HAP-1 (cell line): ENCODE measurements at regions not wholly inside any gene's neighbourhood (a gene's known extent, or its start where the extent isn't known, plus 50 kb on each side); places are given as distances from the start of the nearest gene placed in this dataset.
"Not testable (repeated sequence)": the region's sequence is repeated elsewhere in the genome, so short reads cannot be mapped to it uniquely, and the experiment has no call there.

Source experiments
- DNase-seq, 2 experiments: peaks; one replicate each; pipeline ENCODE4 v3.0.0-alpha.2; 2016 to 2020; ENCODE audit warnings: low spot score in 2 of 2
- H3K27me3 ChIP-seq: fragments of 250-450 bp; sonication (Bioruptor Pico); 2 replicates; pipeline ENCODE4 v1.5.1; 2020; ENCODE audit warnings: low read depth, mild to moderate bottlenecking, moderate library complexity
- H3K36me3 ChIP-seq: fragments of 250-450 bp; sonication (Bioruptor Pico); replicated peaks from 2 replicates; pipeline ENCODE4 v1.5.1; 2020; ENCODE audit warnings: mild to moderate bottlenecking
- H3K4me1 ChIP-seq: fragments of 250-450 bp; sonication (Bioruptor Pico); 2 replicates; pipeline ENCODE4 v1.5.1; 2020; ENCODE audit warnings: mild to moderate bottlenecking
- H3K4me3 ChIP-seq: fragments of 250-450 bp; sonication (Bioruptor Pico); 2 replicates; pipeline ENCODE4 v1.5.1; 2020; ENCODE audit warnings: mild to moderate bottlenecking, moderate library complexity
- H3K9me3 ChIP-seq: fragments of 250-450 bp; sonication (Bioruptor Pico); 2 replicates; pipeline ENCODE4 v1.5.1; 2020; ENCODE audit warnings: mild to moderate bottlenecking, moderate library complexity
- in situ Hi-C: fragments of 300-500 bp; cut with MboI; formaldehyde crosslinking; loops from 3 replicates; pipeline ENCODE4 v1.14.3; 2020; ENCODE audit warnings: low sequenced_read_pairs, inconsistent platforms, mixed read lengths

DNA sequence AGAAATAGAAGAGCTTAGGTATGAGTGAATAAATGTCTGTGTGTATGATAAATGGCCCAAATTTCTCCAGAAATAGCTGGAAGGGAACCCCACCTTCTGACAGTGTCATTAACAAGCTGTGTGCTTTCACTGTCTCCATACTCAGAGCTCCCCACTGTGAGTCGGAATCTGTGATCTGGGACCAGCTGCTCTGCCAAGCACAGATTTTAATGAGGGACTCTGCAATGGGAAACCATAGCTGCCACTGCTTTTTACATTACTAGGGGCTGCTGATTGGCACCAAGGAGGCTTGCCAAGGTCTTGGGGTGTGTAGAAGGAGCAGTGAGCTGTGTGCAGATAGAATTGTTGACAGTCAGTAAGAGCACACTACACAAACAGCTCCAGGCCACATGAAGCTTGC lies 244.2 kb upstream of the CCDC196 start:
- in situ Hi-C loops, result no loop called here
- no peak for DNase-seq
- Histone ChIP-seq H3K4me1 (no peaks in the 10 kb centered on the region), H3K4me3 (no peak overlapping the region), H3K9me3 (no peaks in the 10 kb centered on the region), H3K27me3 (no peaks in the 10 kb centered on the region; the same call in 1 of the 2 replicates), H3K36me3 (no peaks in the 10 kb centered on the region)

DNA sequence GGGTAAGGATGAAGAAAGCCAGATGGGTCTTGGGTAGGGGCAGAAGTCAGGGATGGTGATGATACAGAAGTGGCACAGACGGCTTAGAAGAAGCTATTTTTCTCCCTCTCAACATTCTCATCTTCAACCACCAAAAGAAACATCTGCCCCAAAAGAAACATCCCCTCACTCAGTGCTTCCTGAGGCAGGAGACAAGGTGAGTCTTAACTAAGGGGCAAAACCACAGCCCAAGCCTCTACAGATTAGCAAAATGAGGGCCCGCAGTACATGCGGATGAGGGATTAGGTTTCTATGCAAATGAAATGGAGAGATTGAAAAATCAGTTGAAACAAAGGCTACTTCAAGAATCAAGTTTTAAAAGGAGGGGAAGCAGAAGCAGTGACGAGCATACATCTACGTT lies 241.3 kb upstream of the CCDC196 start:
- Histone ChIP-seq H3K4me1 (no peaks in the 10 kb centered on the region), H3K9me3 (no peaks in the 10 kb centered on the region), H3K36me3 (no peaks in the 10 kb centered on the region), H3K4me3 (no peak overlapping the region), H3K27me3 (peaks cover 2% of the 10 kb centered on the region; the same call in 1 of the 2 replicates)
- in situ Hi-C loops, result no loop called here
- DNase-seq, result no peak

DNA sequence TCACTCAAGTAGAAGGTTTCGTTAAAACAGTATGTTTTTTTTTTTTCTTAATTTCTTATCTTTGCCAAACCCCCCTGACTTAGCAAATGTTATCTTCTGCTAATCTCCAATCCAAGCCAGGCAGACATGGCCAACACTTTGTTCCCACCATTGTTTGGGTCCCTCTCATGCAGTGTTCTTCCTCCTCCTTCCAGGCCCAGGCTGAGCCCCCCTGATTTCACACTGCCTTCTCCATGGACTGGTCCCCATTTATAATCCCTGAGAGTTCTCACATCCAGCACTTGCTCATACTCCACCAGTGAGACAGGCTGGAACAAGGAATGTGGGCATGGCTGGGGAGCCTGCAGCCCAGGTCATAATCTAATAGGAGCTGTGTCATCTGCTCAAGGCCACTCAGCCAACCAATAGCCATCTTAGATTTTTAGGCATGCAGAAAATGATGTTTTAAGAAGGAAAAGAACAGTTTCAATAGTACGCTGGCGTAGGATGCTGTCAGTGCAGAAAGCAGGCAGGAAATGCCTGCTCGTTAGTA lies 238.4 kb upstream of the CCDC196 start:
- peaks cover 2% of the 10 kb centered on the region; the same call in 1 of the 2 replicates for H3K27me3 ChIP-seq
- H3K36me3 ChIP-seq, result no peaks in the 10 kb centered on the region
- in situ Hi-C loops, result no loop called here
- H3K4me3 ChIP-seq, result no peak overlapping the region
- H3K9me3 ChIP-seq, result no peaks in the 10 kb centered on the region
- no peaks in the 10 kb centered on the region for H3K4me1 ChIP-seq
- DNase-seq, result no peak

DNA sequence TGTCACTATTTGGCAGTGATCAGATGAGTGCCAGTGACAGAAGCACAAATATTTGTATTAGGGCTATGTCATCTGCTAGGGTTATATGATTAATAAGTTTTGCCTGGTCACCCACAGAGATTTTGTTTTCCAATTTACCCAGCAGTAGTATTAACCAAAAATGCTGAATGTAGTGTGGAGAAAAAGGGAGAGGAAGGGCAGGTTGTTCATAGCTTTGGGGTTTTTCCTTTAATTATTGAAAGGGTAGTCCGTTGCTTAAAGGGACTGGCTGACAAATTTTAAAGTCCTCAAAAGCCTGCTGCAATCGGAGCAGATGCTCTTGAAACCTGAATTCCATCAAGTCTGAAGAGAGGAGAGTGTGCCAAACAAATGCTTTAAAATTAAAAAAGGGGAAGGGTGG lies 237.9 kb upstream of the CCDC196 start:
- no peak for DNase-seq
- no peaks in the 10 kb centered on the region for H3K4me1 ChIP-seq
- H3K4me3 ChIP-seq, result no peak overlapping the region
- in situ Hi-C loops, result no loop called here
- H3K9me3 ChIP-seq, result no peaks in the 10 kb centered on the region
- H3K27me3 ChIP-seq, result peaks cover 2% of the 10 kb centered on the region; the same call in 1 of the 2 replicates
- H3K36me3 ChIP-seq, result no peaks in the 10 kb centered on the region

DNA sequence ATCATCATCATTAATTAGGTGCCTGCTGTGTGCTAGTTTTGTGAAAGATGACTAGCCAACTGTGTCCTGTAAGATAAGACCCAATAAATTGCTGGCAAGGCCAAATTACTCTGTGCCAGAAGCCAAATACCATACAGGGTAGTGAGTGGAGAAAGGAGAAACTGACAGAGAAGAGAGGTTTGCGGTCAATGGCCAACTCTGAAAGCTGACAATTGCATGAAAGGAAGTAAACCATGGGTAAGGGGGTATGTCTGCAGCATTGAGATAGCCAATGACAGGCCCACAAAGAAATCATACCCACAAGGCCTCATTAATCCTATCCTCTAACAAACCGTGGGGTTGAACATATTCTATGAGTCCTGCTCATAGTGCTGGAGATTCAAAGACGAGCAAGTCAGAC lies 236.6 kb upstream of the CCDC196 start:
- in situ Hi-C loops, result no loop called here
- H3K27me3 ChIP-seq, result peaks cover 2% of the 10 kb centered on the region; the same call in 1 of the 2 replicates

DNA sequence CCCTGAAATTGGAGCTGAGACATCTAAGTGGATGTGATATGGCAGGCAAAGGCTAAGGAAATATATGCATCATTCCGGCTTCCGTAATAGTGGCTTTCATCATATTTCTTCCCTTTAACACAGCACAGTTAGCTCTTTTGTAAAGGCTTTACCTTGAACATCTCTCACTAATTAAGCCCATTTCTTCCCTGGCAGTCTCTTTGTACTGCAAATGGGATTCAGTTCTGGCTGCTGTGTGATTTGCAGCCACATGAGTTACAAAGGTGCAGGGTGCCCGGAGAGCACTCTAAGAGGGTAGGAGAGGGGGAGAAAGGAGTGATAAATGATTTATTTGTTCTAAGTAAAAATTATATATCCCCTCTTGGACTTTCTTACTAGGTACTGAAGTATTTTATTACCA lies 232.1 kb upstream of the CCDC196 start:
- in situ Hi-C loops, result no loop called here
- Histone ChIP-seq H3K4me1 (no peaks in the 10 kb centered on the region), H3K27me3 (peaks cover 3% of the 10 kb centered on the region; the same call in 1 of the 2 replicates), H3K4me3 (no peak overlapping the region), H3K9me3 (no peaks in the 10 kb centered on the region), H3K36me3 (no peaks in the 10 kb centered on the region)
- DNase-seq, result no peak

More for the DNA sequence above, 236.6 kb upstream of the CCDC196 start:
- Histone ChIP-seq H3K9me3 (no peaks in the 10 kb centered on the region), H3K4me3 (no peak overlapping the region), H3K36me3 (no peaks in the 10 kb centered on the region), H3K4me1 (no peaks in the 10 kb centered on the region)
- DNase-seq, result no peak

DNA sequence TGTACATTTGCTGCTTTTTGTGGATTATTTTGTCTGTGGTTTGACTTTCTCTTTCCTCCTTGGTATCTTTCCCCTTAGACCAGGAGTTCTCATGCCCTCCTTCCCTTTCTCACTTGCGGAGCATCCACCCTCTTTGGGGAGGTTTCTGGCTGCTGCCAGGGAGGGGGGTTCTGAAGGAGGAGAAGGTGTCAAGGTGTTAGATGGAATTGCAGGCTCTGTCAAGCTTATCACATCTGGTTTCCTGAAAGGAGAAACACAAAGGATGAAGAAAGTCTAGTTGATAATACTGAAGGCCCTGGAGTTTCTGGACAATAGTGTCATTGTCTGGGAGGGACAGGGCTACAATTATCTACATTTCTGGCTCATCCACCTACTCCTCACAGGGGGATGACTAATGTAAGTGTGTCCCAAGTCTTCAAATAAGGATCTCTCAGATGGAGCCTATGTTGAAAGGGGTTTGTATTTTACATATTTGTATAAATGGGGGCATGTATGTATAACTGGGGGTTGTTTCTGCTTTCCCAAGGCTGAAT lies 217.3 kb upstream of the CCDC196 start:
- no peak for DNase-seq
- Histone ChIP-seq H3K4me3 (no peak overlapping the region), H3K36me3 (no peaks in the 10 kb centered on the region), H3K9me3 (no peaks in the 10 kb centered on the region), H3K4me1 (no peaks in the 10 kb centered on the region), H3K27me3 (no peaks in the 10 kb centered on the region)
- in situ Hi-C loops, result no loop called here

DNA sequence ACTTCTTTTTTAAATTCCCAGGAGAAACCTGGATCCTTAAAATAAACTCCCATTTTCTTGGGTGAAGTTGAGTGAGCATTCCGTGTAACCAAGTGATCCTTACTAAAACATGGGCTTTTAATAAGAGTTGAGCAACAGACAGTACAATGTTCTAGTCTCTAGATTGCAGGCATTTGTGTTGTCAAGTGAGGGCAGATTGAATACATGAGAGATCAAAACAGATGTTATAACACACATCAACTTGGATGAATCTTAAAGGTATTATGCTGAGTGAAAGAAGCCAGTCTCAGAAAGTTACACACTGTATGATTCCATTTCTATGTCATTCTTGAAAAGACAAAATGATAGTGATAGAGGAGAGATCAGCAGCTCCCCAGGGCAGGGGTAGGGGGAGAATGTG lies 213.9 kb upstream of the CCDC196 start:
- in situ Hi-C loops, result no loop called here
- no peaks in the 10 kb centered on the region for H3K4me1 ChIP-seq
- no peak for DNase-seq

DNA sequence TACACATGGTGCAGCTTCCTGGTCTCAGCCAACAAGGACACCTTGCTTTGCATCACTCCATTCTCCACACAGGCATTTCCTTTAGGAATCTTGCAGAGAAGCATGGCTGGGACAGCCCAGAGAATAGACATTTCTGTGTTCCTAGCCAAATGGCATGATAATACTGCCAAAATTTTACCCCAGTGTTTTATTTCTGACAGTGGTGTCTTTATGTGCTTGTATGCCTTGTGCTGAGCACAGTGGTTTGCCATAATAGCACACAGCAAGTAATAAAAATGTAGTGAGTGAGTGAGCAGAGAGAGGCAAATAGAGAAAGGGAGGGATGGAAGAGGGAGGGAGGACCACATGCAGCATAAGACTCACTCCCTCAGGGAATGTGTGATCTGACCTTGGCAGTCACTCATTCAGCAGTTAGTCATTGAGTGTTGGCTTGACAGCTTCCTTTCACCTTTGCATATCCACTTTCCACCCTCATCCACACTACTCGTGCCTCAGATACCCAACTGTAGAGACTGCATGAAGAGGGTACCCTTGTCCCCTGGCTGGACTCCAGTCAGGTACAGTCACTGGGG lies 212.8 kb upstream of the CCDC196 start:
- in situ Hi-C loops, result no loop called here
- Histone ChIP-seq H3K4me1 (no peaks in the 10 kb centered on the region), H3K36me3 (no peaks in the 10 kb centered on the region), H3K9me3 (no peaks in the 10 kb centered on the region), H3K27me3 (no peaks in the 10 kb centered on the region), H3K4me3 (no peak overlapping the region)
- DNase-seq, result no peak

More for the DNA sequence above, 213.9 kb upstream of the CCDC196 start:
- H3K9me3 ChIP-seq, result no peaks in the 10 kb centered on the region
- no peaks in the 10 kb centered on the region for H3K27me3 ChIP-seq
- no peaks in the 10 kb centered on the region for H3K36me3 ChIP-seq
- no peak overlapping the region for H3K4me3 ChIP-seq

DNA sequence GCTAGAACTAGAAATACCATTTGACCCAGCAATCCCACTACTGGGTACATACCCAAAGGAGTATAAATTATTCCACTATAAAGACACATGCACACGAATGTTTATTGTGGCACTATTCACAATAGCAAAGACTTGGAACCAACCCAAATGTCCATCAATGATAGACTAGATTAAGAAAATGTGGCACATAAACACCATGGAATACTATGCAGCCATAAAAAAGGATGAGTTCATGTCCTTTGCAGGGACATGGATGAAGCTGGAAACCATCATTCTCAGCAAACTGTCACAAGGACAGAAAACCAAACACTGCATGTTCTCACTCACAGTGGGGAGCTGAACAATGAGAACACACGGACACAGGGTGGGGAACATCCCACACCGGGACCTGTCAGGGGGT lies 207.8 kb upstream of the CCDC196 start:
- DNase-seq, in situ Hi-C loops, H3K36me3 ChIP-seq, H3K4me1 ChIP-seq, H3K9me3 ChIP-seq, H3K4me3 ChIP-seq, H3K27me3 ChIP-seq: not testable (repeated sequence)

DNA sequence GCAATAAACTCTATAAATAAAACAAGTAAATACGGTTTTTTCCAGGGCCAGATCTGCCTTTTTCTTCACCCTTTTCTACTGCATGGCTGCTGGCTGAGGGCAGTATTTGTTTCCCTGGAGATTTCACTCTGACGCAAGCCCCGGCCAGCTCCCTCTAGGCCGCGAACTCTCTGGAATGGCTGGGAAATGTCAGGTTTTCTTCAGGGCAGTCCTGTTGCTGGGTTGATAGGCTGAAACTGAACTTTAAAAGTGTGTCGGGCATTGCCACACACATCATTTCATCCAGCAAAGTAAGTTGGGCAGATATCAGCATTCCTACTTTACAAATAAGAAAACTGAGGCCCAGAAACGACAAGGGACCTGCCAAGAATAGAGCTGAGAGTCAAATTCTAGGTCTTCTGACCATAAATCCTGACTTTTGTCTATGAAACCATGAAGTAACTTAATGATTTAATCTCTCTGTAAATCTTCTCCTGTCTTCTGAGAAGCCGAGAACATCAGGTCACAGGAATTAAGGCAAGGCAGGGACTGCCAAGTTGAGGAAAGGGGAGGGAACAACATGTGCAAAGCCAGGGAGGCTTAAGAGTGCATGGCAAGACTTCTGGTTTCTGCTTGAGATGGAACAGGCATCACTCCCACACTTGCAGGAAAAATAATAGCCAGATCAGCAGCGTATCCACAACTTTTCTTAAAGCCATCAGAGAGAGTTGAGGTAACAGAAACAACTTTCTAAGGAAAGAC lies 205.0 kb upstream of the CCDC196 start:
- DNase-seq, result no peak
- H3K27me3 ChIP-seq, result no peaks in the 10 kb centered on the region
- no peaks in the 10 kb centered on the region for H3K9me3 ChIP-seq
- in situ Hi-C loops, result no loop called here
- H3K36me3 ChIP-seq, result no peaks in the 10 kb centered on the region
- H3K4me1 ChIP-seq, result no peaks in the 10 kb centered on the region
- H3K4me3 ChIP-seq, result no peak overlapping the region

DNA sequence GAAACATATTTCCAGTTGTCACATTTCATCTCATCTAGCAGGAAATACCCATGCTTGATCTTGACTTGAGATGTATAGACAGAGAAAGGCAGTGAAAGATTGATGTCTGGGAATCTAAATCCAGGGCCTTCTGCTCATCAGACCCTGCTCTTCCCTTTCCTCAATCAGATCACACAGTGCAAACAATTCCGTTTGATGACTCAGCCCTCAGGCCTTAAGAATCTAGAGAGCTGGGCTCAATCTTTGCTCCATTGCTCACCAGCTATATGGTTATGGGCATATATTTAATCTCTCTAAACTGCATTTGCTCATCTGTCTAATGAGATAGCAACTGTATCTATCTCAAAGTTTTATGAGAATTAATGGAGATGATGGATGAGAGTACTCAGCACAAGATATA lies 201.8 kb upstream of the CCDC196 start:
- no peaks in the 10 kb centered on the region for H3K9me3 ChIP-seq
- no peak overlapping the region for H3K4me3 ChIP-seq
- in situ Hi-C loops, result no loop called here
- no peaks in the 10 kb centered on the region for H3K4me1 ChIP-seq
- no peak for DNase-seq
- H3K36me3 ChIP-seq, result no peaks in the 10 kb centered on the region
- no peaks in the 10 kb centered on the region for H3K27me3 ChIP-seq

DNA sequence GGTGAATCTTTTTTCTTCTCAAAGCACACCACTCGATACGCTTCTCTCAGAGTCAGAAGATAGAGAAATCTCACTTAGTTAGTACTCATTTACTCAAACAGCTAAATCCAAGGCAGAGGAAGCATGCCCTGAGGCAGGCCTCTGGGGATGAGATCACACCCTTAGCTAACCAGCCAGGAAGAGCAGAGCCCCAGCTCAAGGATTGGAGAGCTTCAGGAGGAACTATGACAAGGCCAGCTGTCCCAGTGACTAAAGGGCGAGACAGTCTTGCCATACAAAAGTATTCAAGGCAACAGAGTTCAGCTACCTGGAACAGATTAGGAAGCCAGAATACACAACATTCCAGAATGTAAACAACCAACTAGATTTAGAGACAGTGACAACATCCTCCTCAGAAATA lies 197.7 kb upstream of the CCDC196 start:
- in situ Hi-C loops, result no loop called here
- no peak for DNase-seq
- Histone ChIP-seq H3K4me1 (no peaks in the 10 kb centered on the region), H3K9me3 (no peaks in the 10 kb centered on the region), H3K4me3 (no peak overlapping the region), H3K36me3 (no peaks in the 10 kb centered on the region), H3K27me3 (no peaks in the 10 kb centered on the region)

DNA sequence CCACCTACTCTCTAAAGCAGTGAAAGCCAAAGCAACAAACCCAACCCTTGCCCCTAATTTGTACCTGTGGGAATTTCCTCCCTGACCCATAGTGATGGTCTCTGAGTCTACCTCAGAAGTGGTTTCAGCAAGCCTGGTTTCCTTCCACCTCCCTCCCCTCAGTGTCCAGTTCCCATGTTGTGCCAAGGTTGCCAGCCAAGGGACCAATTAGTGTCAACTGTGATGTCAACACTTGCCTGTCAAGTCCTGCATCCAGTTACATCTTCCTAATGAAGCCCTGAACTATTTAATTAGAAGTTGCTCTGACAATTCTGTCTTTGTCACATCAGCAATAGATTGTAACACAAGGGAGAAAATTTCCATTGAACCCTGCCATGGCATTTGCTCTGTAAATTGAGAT lies 194.4 kb upstream of the CCDC196 start:
- Histone ChIP-seq H3K36me3 (no peaks in the 10 kb centered on the region), H3K27me3 (no peaks in the 10 kb centered on the region), H3K4me3 (no peak overlapping the region), H3K4me1 (no peaks in the 10 kb centered on the region), H3K9me3 (no peaks in the 10 kb centered on the region)
- DNase-seq, result no peak
- in situ Hi-C loops, result no loop called here
